HepG2 (cell line): ENCODE measurements at regions not wholly inside any gene's neighbourhood (a gene's known extent, or its start where the extent isn't known, plus 50 kb on each side); places are given as distances from the start of the nearest gene placed in this dataset.

ENCODE experiments used
- ATAC-seq: fragments of 200-7000 bp; cut with Tn5 transposase; 3 replicates; pipeline ENCODE4 v1.9.1; 2020; ENCODE audit warnings: mild to moderate bottlenecking, moderate library complexity
- BruUV-seq: library from RNA; stranded (reverse); fragments of 400-500 nt; replicated peaks from 2 replicates; lab custom pipeline; 2021; lab: Mats Ljungman, UMichigan
- CTCF ChIA-PET: fragments of 300-600 bp; formaldehyde crosslinking; extraction: SDS; loops from one replicate; lab custom pipeline; 2021; ENCODE audit warnings: low total read pairs, inconsistent platforms, low intra/inter-chr PET ratio; lab: Yijun Ruan, JAX
- POLR2A ChIA-PET: fragments of 350-600 bp; sonication (Branson Sonifier 250); formaldehyde crosslinking; loops from one replicate; lab custom pipeline; 2020; ENCODE audit warnings: antibody characterized with exemption, inconsistent platforms; lab: Yijun Ruan, JAX
- DNase-seq: peaks from one replicate; pipeline ENCODE4 v3.0.0-alpha.2; 2015; ENCODE audit warnings: low spot score
- FAIRE-seq: peaks from 3 replicates; lab custom pipeline; 2011; peaks lifted over from hg19 to GRCh38; lab: Jason Lieb, UNC
- H2AFZ ChIP-seq: one replicate; pipeline ENCODE4 v1.6.1; 2011; ENCODE audit warnings: low read length, inconsistent platforms
- H3K27ac ChIP-seq: fragments of 300-600 bp; 3 replicates; pipeline ENCODE4 v1.8.0; 2011; ENCODE audit warnings: mixed run types, mild to moderate bottlenecking, mixed read lengths, low read length, inconsistent platforms; ENCODE audit not compliant: insufficient read depth; ENCODE audit errors: extremely low read length
- H3K27me3 ChIP-seq, 2 experiments: fragments of 200-600 bp in 1 of 2; 2 replicates in 1 of 2; 3 replicates in 1 of 2; pipeline versions ENCODE4 v1.6.0 to v1.8.0; 2011; ENCODE audit warnings: low read length in 2 of 2, mild to moderate bottlenecking in 2 of 2, moderate library complexity in 2 of 2, inconsistent platforms in 1 of 2; ENCODE audit not compliant: insufficient read depth in 2 of 2, control insufficient read depth in 1 of 2
- H3K36me3 ChIP-seq, 2 experiments: fragments of 200-600 bp in 1 of 2; replicated peaks in 1 of 2; 2 replicates in 1 of 2; 3 replicates in 1 of 2; pipeline versions ENCODE4 v1.5.1 to v1.8.0; 2011; ENCODE audit warnings: low read length in 2 of 2, inconsistent platforms in 1 of 2; ENCODE audit not compliant: insufficient read depth in 2 of 2, control insufficient read depth in 1 of 2
- H3K4me1 ChIP-seq: 2 replicates; pipeline ENCODE4 v1.5.1; 2012; ENCODE audit warnings: low read length, inconsistent platforms; ENCODE audit not compliant: insufficient read depth
- H3K4me2 ChIP-seq: 2 replicates; pipeline ENCODE4 v1.6.0; 2011; ENCODE audit warnings: low read depth, low read length, inconsistent platforms
- H3K4me3 ChIP-seq, 3 experiments: fragments of 200-600 bp in 1 of 3; sonication (generic), shearing (Covaris generic) in 1 of 3; replicated peaks in 1 of 3; 2 replicates each; pipeline ENCODE4 v1.5.1; 2011 to 2016; ENCODE audit warnings: low read length in 3 of 3, inconsistent platforms in 2 of 3, low read depth in 2 of 3, mild to moderate bottlenecking in 2 of 3, control low read depth in 1 of 3, mixed read lengths in 1 of 3; ENCODE audit not compliant: insufficient read depth in 1 of 3
- H3K79me2 ChIP-seq: one replicate; pipeline ENCODE4 v1.6.1; 2011; ENCODE audit warnings: low read length, inconsistent platforms; ENCODE audit not compliant: insufficient read depth
- H3K9ac ChIP-seq: 2 replicates; pipeline ENCODE4 v1.6.0; 2011; ENCODE audit warnings: mild to moderate bottlenecking, low read depth, low read length, inconsistent platforms; ENCODE audit not compliant: insufficient read depth
- H3K9me3 ChIP-seq: 2 replicates; pipeline ENCODE4 v1.5.1; 2012; ENCODE audit warnings: mild to moderate bottlenecking, low read length
- H4K20me1 ChIP-seq: 2 replicates; pipeline ENCODE4 v1.6.0; 2011; ENCODE audit warnings: inconsistent platforms, mild to moderate bottlenecking, low read length, moderate library complexity; ENCODE audit not compliant: insufficient read depth
- AHR ChIP-seq: IDR thresholded peaks from 2 replicates; pipeline ENCODE4 v1.6.1; 2018; ENCODE audit warnings: missing genetic modification reagents, missing compliant biosample characterization
- CENPBD1 ChIP-seq: sonication (generic); formaldehyde crosslinking; IDR thresholded peaks from 2 replicates; pipeline ENCODE4 v1.8.0; 2022; ENCODE audit warnings: missing genetic modification reagents, low read depth, mild to moderate bottlenecking, borderline replicate concordance
- DDIT3 ChIP-seq: sonication (generic); formaldehyde crosslinking; IDR thresholded peaks from 2 replicates; pipeline ENCODE4 v1.4.0; 2020; ENCODE audit warnings: mild to moderate bottlenecking, missing genetic modification reagents
- FOXC1 ChIP-seq: sonication (generic); formaldehyde crosslinking; IDR thresholded peaks from 2 replicates; pipeline ENCODE4 v1.8.0; 2022; ENCODE audit warnings: mild to moderate bottlenecking, missing genetic modification reagents, borderline replicate concordance
- FOXO4 ChIP-seq: sonication (generic); formaldehyde crosslinking; conservative IDR thresholded peaks from 2 replicates; pipeline ENCODE4 v1.8.1; 2023; ENCODE audit warnings: missing genetic modification reagents
- HHEX ChIP-seq: IDR thresholded peaks from 2 replicates; pipeline ENCODE4 v1.6.1; 2016; ENCODE audit warnings: control low read depth
- NR2F6 ChIP-seq, 2 experiments: IDR thresholded peaks; 2 replicates each; pipeline ENCODE4 v1.6.1; 2016; ENCODE audit warnings: antibody characterized with exemption in 1 of 2, mild to moderate bottlenecking in 1 of 2
- PHF21A ChIP-seq: sonication (generic); formaldehyde crosslinking; IDR thresholded peaks from 2 replicates; pipeline ENCODE4 v1.5.0; 2020; ENCODE audit warnings: mild to moderate bottlenecking, missing genetic modification reagents
- SMAD3 ChIP-seq: sonication (generic); formaldehyde crosslinking; IDR thresholded peaks from 2 replicates; pipeline ENCODE4 v1.4.0; 2020; ENCODE audit warnings: missing genetic modification reagents
- TAF1 ChIP-seq: sonication (generic); formaldehyde crosslinking; IDR thresholded peaks from 2 replicates; pipeline ENCODE4 v1.4.0; 2020; ENCODE audit warnings: missing genetic modification reagents
- TGIF2 ChIP-seq: IDR thresholded peaks from 2 replicates; pipeline ENCODE4 v1.6.1; 2016; ENCODE audit warnings: control low read depth, missing compliant biosample characterization
- ZMAT5 ChIP-seq: sonication (generic); formaldehyde crosslinking; IDR thresholded peaks from 2 replicates; pipeline ENCODE4 v1.5.0; 2020; ENCODE audit warnings: mild to moderate bottlenecking, low read depth, missing genetic modification reagents, borderline replicate concordance
- ZNF335 ChIP-seq: sonication (generic); formaldehyde crosslinking; IDR thresholded peaks from 2 replicates; pipeline ENCODE4 v1.4.0; 2020; ENCODE audit warnings: missing genetic modification reagents
- ZNF484 ChIP-seq: sonication (generic); formaldehyde crosslinking; IDR thresholded peaks from 2 replicates; pipeline ENCODE4 v1.5.1; 2020; ENCODE audit warnings: mild to moderate bottlenecking, low read depth, missing genetic modification reagents, borderline replicate concordance
- ZNF510 ChIP-seq: sonication (generic); formaldehyde crosslinking; IDR thresholded peaks from 2 replicates; pipeline ENCODE4 v1.4.0; 2020; ENCODE audit warnings: low read depth, mild to moderate bottlenecking, missing genetic modification reagents
- ZNF574 ChIP-seq: sonication (generic); formaldehyde crosslinking; IDR thresholded peaks from 2 replicates; pipeline ENCODE4 v1.4.0; 2020; ENCODE audit warnings: missing genetic modification reagents
- WGBS: methylation state at CpG from one replicate; pipeline ENCODE4 v1.1.6; 2017; ENCODE audit warnings: low lambda C conversion rate; 5-methylcytosine and 5-hydroxymethylcytosine counted together
- in situ Hi-C: cut with HindIII; loops from 2 replicates; pipeline ENCODE4 v1.10.0; 2017; ENCODE audit warnings: low pct_unique_long_range_greater_than_20kb; ENCODE audit not compliant: extremely low pct_ligation_motif_present
- intact Hi-C: fragments of 100-400 bp; cut with micrococcal nuclease; formaldehyde crosslinking; loops from one replicate; pipeline ENCODE4 v1.10.0; 2022; ENCODE audit not compliant: unreplicated experiment

GRCh38 chr10:28094121-28094520 is 95.2 kb upstream of the ODAD2 start:
- in situ Hi-C loops (no loop called here), intact Hi-C loops (no loop called here)
- Histone ChIP-seq H3K27ac (no peak overlapping the region), H3K4me2 (no peak overlapping the region), H3K9ac (no peak overlapping the region), H3K36me3 (peaks cover 0 to 4% of the 10 kb centered on the region in 2 experiments; a peak in 2 of 5 replicates), H2AFZ (no peak overlapping the region), H3K4me3 (no peak overlapping the region), H3K4me1 (no peaks in the 10 kb centered on the region), H3K79me2 (no peaks in the 10 kb centered on the region), H4K20me1 (no peaks in the 10 kb centered on the region), H3K27me3 (no peaks in the 10 kb centered on the region), H3K9me3 (no peaks in the 10 kb centered on the region)
- BruUV-seq: no TSS peak
- POLR2A ChIA-PET: no interaction called here
- no peak for ATAC-seq
- 95% methylated on average over 8 of the region's 8 CpGs for WGBS
- FAIRE-seq: no peak
- DNase-seq: no peak
- CTCF ChIA-PET: no interaction called here
- TF ChIP-seq DDIT3 (CRISPR knock-in tag) (no peak), CENPBD1 (CRISPR knock-in tag) (no peak), SMAD3 (CRISPR knock-in tag) (no peak), FOXO4 (CRISPR knock-in tag) (no peak), ZNF510 (CRISPR knock-in tag) (no peak), ZMAT5 (CRISPR knock-in tag) (no peak), ZNF335 (CRISPR knock-in tag) (no peak), FOXC1 (CRISPR knock-in tag) (no peak), PHF21A (CRISPR knock-in tag) (no peak), HHEX (CRISPR knock-in tag) (no peak), AHR (CRISPR knock-in tag) (no peak), TGIF2 (no peak), ZNF484 (CRISPR knock-in tag) (no peak), NR2F6 (IDR thresholded peaks at IDR 0.05) (no peak), NR2F6 (CRISPR knock-in tag; IDR thresholded peaks at IDR 0.05) (no peak), ZNF574 (CRISPR knock-in tag) (no peak), TAF1 (CRISPR knock-in tag) (no peak)
